Ovary (tissue), 3 donors: ENCODE measurements at regions not wholly inside any gene's neighbourhood (a gene's known extent, or its start where the extent isn't known, plus 50 kb on each side); places are given as distances from the start of the nearest gene placed in this dataset.

Source experiments
- CTCF ChIP-seq, 3 donors: fragments of 450-650 bp in 2 of 3; fragments of 200-600 bp in 1 of 3; IDR thresholded peaks; one replicate each; pipeline versions ENCODE4 v1.5.1 to v1.8.0; 2016 to 2022; ENCODE audit warnings: antibody characterized with exemption in 3 of 3, mild to moderate bottlenecking in 1 of 3
- POLR2A ChIP-seq: fragments of 450-650 bp; IDR thresholded peaks from one replicate; pipeline ENCODE4 v1.6.1; 2017; ENCODE audit warnings: antibody characterized with exemption, mild to moderate bottlenecking, moderate library complexity
- donor health status: DM: no; HTN: no; CAD: no.

- no peak for TF ChIP-seq POLR2A
- no peak for TF ChIP-seq CTCF (IDR thresholded peaks at IDR 0.05)
Measured at GRCh38 chr10:33412241-33412640, 77.8 kb upstream of the NRP1 start.
